Mucosa of descending colon (tissue), 3 donors: ENCODE measurements at regions not wholly inside any gene's neighbourhood (a gene's known extent, or its start where the extent isn't known, plus 50 kb on each side); places are given as distances from the start of the nearest gene placed in this dataset.

ENCODE experiments used
- ATAC-seq: fragments of 200-7000 bp; cut with Tn5 transposase; one replicate; pipeline ENCODE4 v1.9.1; 2020; ENCODE audit warnings: mild to moderate bottlenecking, moderate library complexity
- DNase-seq, 3 donors: peaks; one replicate each; pipeline ENCODE4 v3.0.0-alpha.2; 2020
- H3K36me3 ChIP-seq: fragments of 200-600 bp; one replicate; pipeline ENCODE4 v1.8.0; 2021; ENCODE audit warnings: low read depth, mild to moderate bottlenecking
- H3K4me1 ChIP-seq: fragments of 200-600 bp; one replicate; pipeline ENCODE4 v1.8.0; 2021; ENCODE audit warnings: low read depth, mild to moderate bottlenecking
- H3K4me3 ChIP-seq: fragments of 200-600 bp; one replicate; pipeline ENCODE4 v1.8.0; 2021; ENCODE audit warnings: mild to moderate bottlenecking
- H3K9me3 ChIP-seq: fragments of 200-600 bp; one replicate; pipeline ENCODE4 v1.8.0; 2021; ENCODE audit warnings: mild to moderate bottlenecking
- CTCF ChIP-seq: fragments of 200-600 bp; IDR thresholded peaks from one replicate; pipeline ENCODE4 v1.8.0; 2022; ENCODE audit warnings: antibody characterized with exemption, mild to moderate bottlenecking
- intact Hi-C, 2 donors: fragments of 100-400 bp; cut with DNase I in 1 of 2; cut with micrococcal nuclease in 1 of 2; formaldehyde crosslinking; loops; one replicate each; pipeline versions ENCODE4 v1.11.0 to v1.11.1; 2022; cut with DNase I, micrococcal nuclease
- donor health status: DM: no; HTN: no; CAD: no; lungs with moderate emphysema.
- donor health status: DM: no; HTN: no; CAD: no.
- donor health status: DM: no; HTN: yes; CAD: no.

DNA sequence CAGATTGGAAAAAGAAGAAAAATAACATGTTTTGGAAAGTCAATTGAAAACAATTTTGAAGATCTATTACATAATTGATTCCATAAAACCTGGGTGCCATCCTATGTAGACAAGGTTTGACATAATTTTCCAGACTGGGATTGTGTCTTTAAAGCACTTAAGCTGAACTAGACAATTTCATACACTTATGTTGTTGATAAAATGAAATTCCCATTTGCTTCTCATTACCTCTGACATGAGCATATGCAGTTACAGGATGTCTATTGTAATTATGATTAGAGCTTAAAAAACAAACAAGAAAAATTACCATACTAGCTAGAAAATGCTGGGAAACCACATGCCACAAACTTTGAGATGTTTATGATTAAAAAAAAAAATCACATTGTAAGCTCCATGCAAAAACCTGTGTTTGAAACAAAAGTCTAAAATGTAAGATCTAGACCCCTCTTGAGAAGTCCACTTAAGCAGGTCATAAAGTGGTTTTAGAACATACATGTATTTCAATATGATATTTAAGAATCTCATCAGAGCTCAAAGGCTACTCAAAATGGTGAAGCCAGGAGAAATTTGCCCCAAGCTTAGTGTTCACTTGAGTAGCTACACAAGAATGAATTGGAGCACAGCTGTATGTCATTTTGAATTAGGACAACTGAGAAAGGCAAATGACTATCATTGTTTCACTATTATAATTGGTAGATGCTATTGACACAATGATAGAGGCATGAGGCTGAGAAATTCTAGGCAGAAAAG, 181.1 kb upstream of the PABPC4L start:
- H3K4me1 ChIP-seq, result no peaks in the 10 kb centered on the region
- no peaks in the 10 kb centered on the region for H3K9me3 ChIP-seq
- ATAC-seq, result no peak
- TF ChIP-seq CTCF, result no peak
- no peak for DNase-seq
- H3K36me3 ChIP-seq, result no peaks in the 10 kb centered on the region
- intact Hi-C loops, result no loop called here
- no peak overlapping the region for H3K4me3 ChIP-seq

GRCh38 chr4:134375775-134376174, 174.2 kb upstream of the PABPC4L start:
- no peak overlapping the region for H3K4me3 ChIP-seq
- H3K36me3 ChIP-seq, result no peaks in the 10 kb centered on the region
- ATAC-seq (no peak), DNase-seq (no peak)
- no peak for TF ChIP-seq CTCF
- intact Hi-C loops, result no loop called here
- H3K4me1 ChIP-seq, result no peaks in the 10 kb centered on the region
- no peaks in the 10 kb centered on the region for H3K9me3 ChIP-seq

DNA sequence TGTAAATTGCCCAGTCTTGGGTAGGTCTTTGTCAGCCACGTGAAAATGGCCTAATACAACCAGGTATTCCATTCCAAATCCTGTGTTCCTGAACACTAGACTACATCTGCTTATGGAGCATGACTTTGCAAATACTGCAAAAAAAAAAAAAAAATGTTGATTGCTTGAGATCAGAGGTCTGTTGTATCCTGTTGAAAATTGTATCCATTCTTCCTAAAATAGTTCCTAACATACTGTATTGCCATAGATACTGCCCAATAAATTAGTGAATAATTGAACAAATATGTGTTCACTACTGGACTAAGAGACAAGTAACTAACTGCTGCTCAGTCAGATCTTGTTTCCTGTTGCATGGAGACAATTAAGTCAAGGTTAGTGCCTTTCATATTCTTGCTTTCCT, 164.3 kb upstream of the PABPC4L start:
- no peak for TF ChIP-seq CTCF
- H3K4me1 ChIP-seq, result no peaks in the 10 kb centered on the region
- no peak overlapping the region for H3K4me3 ChIP-seq
- DNase-seq (no peak), ATAC-seq (no peak)
- H3K9me3 ChIP-seq, result no peaks in the 10 kb centered on the region
- intact Hi-C loops, result no loop called here
- H3K36me3 ChIP-seq, result no peaks in the 10 kb centered on the region

- no peak for ATAC-seq
- Histone ChIP-seq H3K4me1 (no peaks in the 10 kb centered on the region), H3K9me3 (no peaks in the 10 kb centered on the region), H3K4me3 (no peak overlapping the region), H3K36me3 (no peaks in the 10 kb centered on the region)
- DNase-seq, result no peak
- intact Hi-C loops, result no loop called here
- no peak for TF ChIP-seq CTCF
Observed at GRCh38 chr4:134364928-134365327, 163.3 kb upstream of the PABPC4L start.

DNA sequence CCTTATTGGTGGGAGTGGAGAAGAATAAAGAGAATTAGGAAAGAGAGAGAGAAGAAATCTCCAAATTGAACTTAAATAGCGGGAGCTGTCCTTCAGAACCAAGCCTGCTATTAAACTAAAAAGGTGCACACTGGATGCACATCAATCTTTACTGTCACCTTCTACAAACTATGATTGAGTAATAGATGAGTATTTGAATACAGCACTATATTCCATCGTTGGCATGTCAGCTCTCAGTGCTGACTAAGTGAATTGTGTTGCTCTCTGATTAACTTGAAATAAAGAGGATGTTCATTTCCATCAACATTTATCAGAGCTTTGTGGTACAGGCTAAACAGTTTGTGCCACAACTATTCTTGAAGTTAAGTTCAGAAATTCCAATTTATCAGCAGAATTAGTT, 143.7 kb upstream of the PABPC4L start:
- H3K4me3 ChIP-seq, result no peak overlapping the region
- no peaks in the 10 kb centered on the region for H3K9me3 ChIP-seq
- H3K36me3 ChIP-seq, result no peaks in the 10 kb centered on the region
- no peaks in the 10 kb centered on the region for H3K4me1 ChIP-seq
- no peak for TF ChIP-seq CTCF
- no peak for ATAC-seq
- no peak for DNase-seq
- intact Hi-C loops, result no loop called here

- Histone ChIP-seq H3K4me3 (no peak overlapping the region), H3K4me1 (no peaks in the 10 kb centered on the region), H3K9me3 (no peaks in the 10 kb centered on the region), H3K36me3 (no peaks in the 10 kb centered on the region)
- ATAC-seq, result no peak
- intact Hi-C loops, result no loop called here
- no peak for TF ChIP-seq CTCF
- DNase-seq, result no peak
Observed at GRCh38 chr4:134343656-134344055, 142.1 kb upstream of the PABPC4L start.
